ENCODE measurements at regions not wholly inside any gene's neighbourhood (a gene's known extent, or its start where the extent isn't known, plus 50 kb on each side); places are given as distances from the start of the nearest gene placed in this dataset.

DNA sequence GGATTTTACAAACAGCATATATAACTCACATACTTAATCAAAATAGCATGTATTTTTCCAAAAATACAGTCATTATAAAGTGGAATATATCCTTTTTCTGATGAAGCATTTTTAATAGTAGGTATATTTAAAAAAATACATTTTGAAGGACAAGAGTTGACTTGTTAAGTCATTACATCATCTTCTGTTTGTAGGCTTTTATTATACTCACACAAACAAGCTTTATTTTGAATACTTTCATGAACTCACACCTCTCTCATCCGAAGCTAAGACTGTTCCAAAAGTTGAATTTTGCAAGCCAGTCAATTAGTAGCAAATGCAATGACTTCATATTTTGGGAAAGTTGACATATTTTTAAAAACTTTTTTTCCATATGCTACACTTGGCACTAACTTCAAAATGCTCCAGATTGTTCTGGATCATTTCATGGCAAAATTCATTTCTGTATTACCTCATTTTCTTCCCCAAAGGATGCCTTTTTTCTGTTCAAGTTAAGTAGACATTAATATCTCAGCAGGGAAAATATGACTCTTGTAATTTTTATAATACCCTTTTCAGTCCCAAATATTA, 68.5 kb upstream of the WDR75 start:
- no peak for DNase-seq

DNA sequence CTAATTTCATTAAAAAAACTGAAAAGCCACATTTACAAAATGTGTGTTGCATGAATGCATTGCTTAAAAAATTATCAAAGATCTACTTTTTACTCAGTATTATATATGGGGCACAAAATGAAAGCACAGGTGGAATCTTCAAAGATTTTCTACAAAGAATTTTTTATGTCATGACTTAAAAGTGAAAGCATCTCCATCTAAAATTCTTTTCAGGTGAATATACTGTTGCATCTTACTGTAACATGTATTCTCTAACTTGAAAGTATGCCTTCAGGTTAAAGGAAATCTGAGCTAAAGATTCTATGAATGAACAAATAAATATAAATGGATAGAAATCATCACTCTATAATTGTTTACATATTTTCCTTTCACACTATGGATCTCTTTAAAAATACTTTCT, 66.8 kb upstream of the WDR75 start:
- no peak for DNase-seq

DNA sequence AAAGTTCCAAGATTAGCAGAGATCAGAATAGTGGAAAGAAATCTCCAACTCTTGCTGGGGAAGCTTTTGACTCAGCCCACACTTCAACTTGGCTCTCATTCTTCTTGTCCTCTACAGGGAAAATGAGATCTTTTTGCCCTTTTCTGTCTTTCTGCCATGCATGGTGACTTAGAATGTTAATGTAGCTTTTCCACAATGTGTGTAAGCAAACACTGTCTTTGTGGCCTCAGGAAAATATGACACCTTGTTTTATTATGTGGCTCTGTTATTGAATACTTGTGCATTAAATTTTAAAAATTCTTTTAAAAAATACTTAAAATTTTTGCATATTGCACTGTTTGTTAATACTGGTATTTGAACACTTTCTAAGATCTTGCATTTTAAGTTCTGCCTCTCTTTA, 65.4 kb upstream of the WDR75 start:
- DNase-seq = no peak

DNA sequence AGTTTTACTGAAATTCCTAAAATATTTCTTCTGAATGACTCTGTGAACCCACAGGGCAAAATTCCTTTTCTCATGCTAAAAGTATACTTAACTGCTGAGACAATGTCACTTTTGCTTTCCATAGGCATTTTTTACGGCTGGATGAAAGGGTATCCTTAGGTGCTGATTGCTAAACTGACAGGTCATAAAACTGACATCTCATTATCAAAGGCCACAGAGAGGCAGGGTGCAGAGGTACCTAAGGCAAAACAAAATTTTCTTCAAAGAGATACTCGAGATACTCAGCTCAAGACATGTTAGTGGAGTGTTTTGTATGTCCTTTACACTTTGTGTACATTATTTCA, 62.0 kb upstream of the WDR75 start:
- no peak for DNase-seq

DNA sequence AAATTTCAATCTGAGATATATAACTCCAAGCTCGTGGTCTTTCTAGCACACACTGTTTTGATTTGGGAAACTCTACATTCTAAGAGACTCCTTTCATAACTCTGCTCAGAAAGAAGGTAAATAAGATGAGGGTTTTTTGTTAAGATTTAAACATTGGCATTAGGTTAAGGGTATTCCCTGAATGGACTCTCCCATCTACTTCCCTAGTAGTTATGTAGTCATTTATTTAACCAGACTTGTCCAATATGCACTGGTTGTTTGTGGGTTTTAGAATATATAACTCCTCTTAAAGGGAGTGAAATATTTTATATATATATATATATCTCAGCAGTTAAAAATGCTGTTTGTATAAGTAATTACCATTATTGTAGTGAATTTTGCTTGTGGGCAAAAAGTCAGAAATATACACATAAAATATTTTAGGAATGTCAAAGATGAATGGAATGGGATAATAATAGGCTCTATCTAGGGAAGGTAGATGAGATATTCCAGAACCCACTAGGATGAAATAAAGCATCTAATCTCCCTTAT, 61.5 kb upstream of the WDR75 start:
- DNase-seq = no peak

DNA sequence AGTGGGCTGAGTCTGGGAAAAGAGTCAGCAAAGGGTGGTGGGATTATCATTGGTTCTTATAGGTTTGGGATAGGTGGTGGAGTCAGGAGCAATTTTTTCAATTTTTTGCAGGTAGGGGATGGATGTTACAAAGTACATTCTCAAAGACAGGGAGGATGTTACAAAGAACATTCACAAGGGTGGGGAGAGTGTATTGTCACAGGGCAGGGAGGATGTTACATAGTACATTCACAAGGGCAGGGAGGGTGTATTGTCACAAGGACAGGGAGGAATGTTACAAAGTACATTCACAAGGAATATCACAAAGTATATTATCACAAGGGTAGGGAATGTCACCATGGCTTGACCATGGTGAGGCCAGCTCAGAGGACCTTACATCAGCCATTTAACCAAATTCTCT, 58.6 kb upstream of the WDR75 start:
- DNase-seq = no peak

DNA sequence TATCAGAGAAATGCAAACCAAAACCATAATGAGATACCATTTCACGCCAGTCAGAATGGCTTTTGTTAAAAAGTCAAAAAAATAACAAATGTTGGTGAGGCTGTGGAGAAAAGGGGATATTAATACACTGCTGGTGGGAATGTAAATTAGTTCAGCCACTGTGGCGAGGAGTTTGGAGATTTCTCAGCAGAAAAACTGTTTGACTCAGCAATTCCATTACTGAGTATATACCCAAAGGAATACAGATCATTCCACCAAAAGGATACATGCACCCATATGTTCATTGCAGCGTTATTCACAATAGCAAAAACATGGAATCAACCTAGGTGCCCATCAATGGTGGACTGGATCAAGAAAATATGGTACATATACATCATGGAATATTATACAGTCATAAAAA, 54.5 kb upstream of the WDR75 start:
- DNase-seq = no peak

DNA sequence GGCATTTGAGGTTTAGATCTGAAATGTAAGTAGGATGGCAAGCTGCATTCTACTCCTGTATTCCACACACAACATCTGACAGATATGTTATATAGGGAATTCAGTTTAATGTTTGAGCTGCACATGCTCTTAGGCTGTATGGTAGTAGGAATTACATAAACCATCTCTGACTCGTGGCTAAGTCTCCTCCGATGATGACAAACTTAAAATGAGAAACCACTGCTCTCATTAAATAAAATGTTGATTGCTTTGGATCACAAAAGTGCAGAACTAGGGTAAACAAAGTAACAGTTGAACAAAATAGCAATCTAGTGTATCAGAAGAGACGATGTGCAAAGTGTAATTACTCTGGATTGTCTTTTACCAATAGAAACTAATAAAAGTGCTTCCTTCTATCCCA, 50.1 kb upstream of the WDR75 start:
- no peak for DNase-seq

Data from hippocampal formation (tissue), 2 donors.